ENCODE measurements at regions not wholly inside any gene's neighbourhood (a gene's known extent, or its start where the extent isn't known, plus 50 kb on each side); places are given as distances from the start of the nearest gene placed in this dataset.

DNA sequence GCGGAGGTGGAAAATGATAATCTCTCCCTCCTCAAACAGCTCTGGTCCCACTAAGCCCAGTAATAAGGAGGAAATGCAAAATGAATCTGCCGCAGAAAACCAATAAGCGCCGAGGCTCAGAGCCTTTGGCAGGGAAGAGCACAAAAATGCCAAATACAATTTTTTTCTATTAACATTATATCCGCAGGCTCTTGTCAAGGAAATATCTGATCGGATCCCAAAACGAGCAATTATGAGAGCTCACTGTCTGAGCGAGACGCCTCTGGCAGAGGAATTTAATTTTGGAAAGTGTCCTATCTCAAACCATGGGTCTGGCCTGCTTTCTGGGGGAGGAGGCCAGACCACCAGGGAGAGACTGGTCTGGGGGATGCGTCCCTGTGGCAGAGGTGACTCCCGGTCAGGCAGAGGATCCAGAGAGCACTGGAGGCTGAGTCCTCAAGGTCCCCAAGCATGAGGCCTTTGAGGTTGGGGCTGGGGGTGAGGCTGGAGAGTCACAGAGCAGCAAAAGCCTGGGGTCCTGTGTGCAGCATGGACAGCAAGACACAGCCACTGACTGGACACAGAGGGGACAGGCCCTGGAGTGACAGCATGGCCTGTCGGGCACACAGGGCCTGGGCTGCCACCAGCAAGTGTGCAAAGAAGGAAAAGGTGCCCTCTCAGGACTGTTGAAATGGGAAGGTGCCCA lies 342.8 kb upstream of the SFSWAP start:
- TF ChIP-seq CTCF (IDR thresholded peaks at IDR 0.05; ENCODE audit: control insufficient read depth, insufficient read depth, low read depth, low read length, missing control alignments): no peak

DNA sequence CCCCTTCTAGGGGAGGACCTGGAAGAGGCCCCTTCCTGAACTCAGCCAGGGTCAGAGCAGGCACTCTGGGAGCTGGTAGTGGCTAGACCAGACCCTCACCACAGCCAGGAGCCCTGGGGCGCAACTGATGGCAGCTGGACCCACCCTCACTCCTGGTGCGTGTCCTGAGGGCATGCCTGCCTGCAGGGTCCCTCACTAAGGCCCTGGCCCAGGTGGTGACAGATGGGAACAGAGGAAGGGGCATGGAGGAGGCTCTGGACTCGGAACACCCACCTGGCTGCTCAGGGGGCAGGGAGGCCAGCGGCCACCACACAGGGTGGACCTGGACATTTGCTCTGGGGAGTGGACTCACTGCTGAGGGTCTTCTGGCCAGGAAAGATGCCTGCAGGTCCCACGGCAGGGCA lies 342.2 kb upstream of the SFSWAP start:
- no peak for DNase-seq (ENCODE audit: low read depth)
- no peak overlapping the region for H3K4me3 ChIP-seq (ENCODE audit: control insufficient read depth, low read depth, low read length)
- no peak for TF ChIP-seq CTCF (IDR thresholded peaks at IDR 0.05; ENCODE audit: control insufficient read depth, insufficient read depth, low read depth, low read length, missing control alignments)

More for the DNA sequence above, 342.8 kb upstream of the SFSWAP start:
- DNase-seq (ENCODE audit: low read depth): no peak
- no peak overlapping the region for H3K4me3 ChIP-seq (ENCODE audit: control insufficient read depth, low read depth, low read length)

DNA sequence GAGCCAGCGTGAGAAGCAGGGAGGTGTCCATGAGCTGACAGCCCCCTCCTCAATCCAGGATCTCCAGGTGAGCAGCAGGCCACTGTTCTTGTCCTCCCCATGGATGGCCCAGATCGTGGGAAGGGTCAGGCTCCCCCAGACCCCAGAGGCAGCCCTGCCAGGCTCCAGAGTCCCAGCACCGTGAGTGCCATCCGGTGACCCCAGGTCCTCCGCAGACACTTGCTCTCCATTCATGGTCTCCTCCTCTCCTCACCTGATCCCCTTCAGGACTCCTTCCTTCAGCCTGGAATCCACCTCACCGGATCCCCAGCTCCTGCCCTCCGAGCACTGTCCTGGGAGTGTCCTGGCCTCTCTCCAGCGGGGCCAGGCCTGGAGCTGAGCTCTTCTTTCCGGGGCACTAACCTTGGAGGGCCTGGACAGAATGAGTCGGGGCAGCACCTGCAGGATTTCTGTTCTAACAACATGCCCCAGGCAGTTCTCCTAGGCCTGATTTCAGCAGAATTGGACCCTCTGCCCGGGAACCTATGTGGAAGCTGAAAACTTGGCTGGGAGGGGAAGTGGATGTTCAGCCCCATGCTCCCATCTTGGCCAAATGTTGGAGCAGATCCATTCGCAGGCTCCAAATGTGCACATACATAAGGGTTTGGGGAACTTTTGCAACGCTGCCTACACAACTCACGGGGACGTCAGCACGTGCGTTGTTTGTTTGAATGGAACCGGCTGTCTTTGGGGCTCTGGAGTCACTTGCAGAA lies 341.6 kb upstream of the SFSWAP start:
- no peak for TF ChIP-seq CTCF (IDR thresholded peaks at IDR 0.05; ENCODE audit: control insufficient read depth, insufficient read depth, low read depth, low read length, missing control alignments)
- no peak overlapping the region for H3K4me3 ChIP-seq (ENCODE audit: control insufficient read depth, low read depth, low read length)
- no peak for DNase-seq (ENCODE audit: low read depth)

DNA sequence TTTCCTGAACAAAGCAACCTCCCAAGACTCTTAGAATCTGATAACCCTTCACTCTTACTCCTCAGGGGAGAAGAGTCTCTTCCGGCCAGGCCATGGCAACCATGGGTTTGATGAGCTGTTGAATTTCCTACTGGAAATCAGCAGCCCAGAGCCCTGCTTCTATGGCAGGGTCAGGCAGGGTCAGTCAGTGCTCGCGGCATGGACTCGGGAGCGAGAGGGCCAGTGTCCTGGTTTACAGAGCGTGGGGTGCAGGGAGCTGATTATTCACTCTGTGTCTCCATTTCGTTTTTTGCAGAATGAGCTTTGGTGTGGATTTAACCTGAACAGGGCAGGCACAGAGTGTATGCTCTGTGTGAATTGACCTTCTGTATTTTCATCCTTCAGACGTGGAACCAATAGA lies 340.6 kb upstream of the SFSWAP start:
- no peak for TF ChIP-seq CTCF (IDR thresholded peaks at IDR 0.05; ENCODE audit: control insufficient read depth, insufficient read depth, low read depth, low read length, missing control alignments)
- no peak overlapping the region for H3K4me3 ChIP-seq (ENCODE audit: control insufficient read depth, low read depth, low read length)
- DNase-seq (ENCODE audit: low read depth): no peak

DNA sequence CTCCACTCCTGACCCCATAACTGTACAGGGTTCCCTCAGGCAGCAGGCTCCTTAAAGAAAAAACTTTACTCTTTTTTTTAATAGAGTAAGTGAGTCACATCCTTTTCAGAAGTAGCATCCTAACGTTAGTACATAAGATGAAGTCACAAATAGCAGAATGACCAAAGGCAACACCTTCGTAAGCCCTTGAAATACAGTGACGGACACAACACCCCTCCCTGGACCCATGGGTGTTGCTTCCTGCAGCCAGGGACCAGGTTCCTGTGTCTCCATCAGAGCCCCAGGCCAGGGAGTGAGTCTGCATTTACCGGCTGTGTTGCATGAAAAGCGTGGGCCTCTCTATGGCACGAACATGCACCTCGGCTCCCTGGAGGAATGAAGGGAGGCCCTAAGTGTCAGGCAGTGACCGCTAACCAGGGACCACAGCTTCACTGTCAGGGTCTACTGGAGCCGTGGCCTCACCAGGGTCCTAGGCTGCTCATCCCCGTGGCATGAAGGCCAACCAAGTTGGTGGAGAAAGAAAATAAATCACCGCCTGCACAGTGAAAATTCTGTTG lies 340.0 kb upstream of the SFSWAP start:
- no peak overlapping the region for H3K4me3 ChIP-seq (ENCODE audit: control insufficient read depth, low read depth, low read length)
- no peak for TF ChIP-seq CTCF (IDR thresholded peaks at IDR 0.05; ENCODE audit: control insufficient read depth, insufficient read depth, low read depth, low read length, missing control alignments)
- no peak for DNase-seq (ENCODE audit: low read depth)

- no peak for DNase-seq (ENCODE audit: low read depth)
- no peak for TF ChIP-seq CTCF (IDR thresholded peaks at IDR 0.05; ENCODE audit: control insufficient read depth, insufficient read depth, low read depth, low read length, missing control alignments)
- H3K4me3 ChIP-seq (ENCODE audit: control insufficient read depth, low read depth, low read length): no peak overlapping the region
Measured at GRCh38 chr12:131371401-131372170, 339.3 kb upstream of the SFSWAP start.
